NCI-H774 (cell line): ENCODE measurements at regions not wholly inside any gene's neighbourhood (a gene's known extent, or its start where the extent isn't known, plus 50 kb on each side); places are given as distances from the start of the nearest gene placed in this dataset.
"Not testable (repeated sequence)": the region's sequence is repeated elsewhere in the genome, so short reads cannot be mapped to it uniquely, and the experiment has no call there.

ENCODE experiments used
- DNase-seq: peaks from one replicate; lab custom pipeline; 2025; lab: John Stamatoyannopoulos, UW

GRCh38 chr7:54255242-54255641 is 286.9 kb upstream of the VSTM2A start:
- DNase-seq = no peak

- DNase-seq = no peak
These were observed 283.0 kb upstream of the VSTM2A start for GRCh38 chr7:54259185-54259584.

- DNase-seq = no peak
These were observed 281.2 kb upstream of the VSTM2A start for GRCh38 chr7:54260941-54261371.

- no peak for DNase-seq
These were observed 263.3 kb upstream of the VSTM2A start for GRCh38 chr7:54278847-54279246.

GRCh38 chr7:54292171-54292925 is 249.8 kb upstream of the VSTM2A start:
- DNase-seq = no peak

GRCh38 chr7:54299426-54299825 is 242.7 kb upstream of the VSTM2A start:
- DNase-seq = no peak

GRCh38 chr7:54315955-54316354 is 226.2 kb upstream of the VSTM2A start:
- not testable (repeated sequence) for DNase-seq

GRCh38 chr7:54326592-54327167 is 215.5 kb upstream of the VSTM2A start:
- no peak for DNase-seq

- no peak for DNase-seq
These were observed 211.9 kb upstream of the VSTM2A start for GRCh38 chr7:54330216-54330800.

- no peak for DNase-seq
These were observed 210.9 kb upstream of the VSTM2A start for GRCh38 chr7:54331311-54331710.

- DNase-seq = no peak
These were observed 209.9 kb upstream of the VSTM2A start for GRCh38 chr7:54332301-54332700.

GRCh38 chr7:54333952-54334351 is 208.2 kb upstream of the VSTM2A start:
- no peak for DNase-seq

GRCh38 chr7:54336800-54337199 is 205.4 kb upstream of the VSTM2A start:
- no peak for DNase-seq

GRCh38 chr7:54337466-54337865 is 204.7 kb upstream of the VSTM2A start:
- DNase-seq = no peak

- DNase-seq = no peak
These were observed 203.9 kb upstream of the VSTM2A start for GRCh38 chr7:54338319-54338718.

- DNase-seq = no peak
These were observed 203.1 kb upstream of the VSTM2A start for GRCh38 chr7:54339073-54339472.

- DNase-seq = no peak
These were observed 199.7 kb upstream of the VSTM2A start for GRCh38 chr7:54342458-54342857.

- DNase-seq = no peak
These were observed 198.7 kb upstream of the VSTM2A start for GRCh38 chr7:54343511-54343910.

- no peak for DNase-seq
These were observed 196.4 kb upstream of the VSTM2A start for GRCh38 chr7:54345746-54346145.

- DNase-seq = no peak
These were observed 192.9 kb upstream of the VSTM2A start for GRCh38 chr7:54349229-54349628.

- no peak for DNase-seq
These were observed 187.7 kb upstream of the VSTM2A start for GRCh38 chr7:54354436-54354835.

GRCh38 chr7:54355842-54356241 is 186.3 kb upstream of the VSTM2A start:
- DNase-seq = no peak

- DNase-seq = no peak
These were observed 181.9 kb upstream of the VSTM2A start for GRCh38 chr7:54360075-54360840.
